ENCODE measurements at regions not wholly inside any gene's neighbourhood (a gene's known extent, or its start where the extent isn't known, plus 50 kb on each side); places are given as distances from the start of the nearest gene placed in this dataset.

GRCh38 chr3:98697225-98697624 is 65.9 kb upstream of the ST3GAL6 start:
- no peaks in the 10 kb centered on the region for H3K36me3 ChIP-seq (replicated peaks in 1 of 2; ENCODE audit: insufficient read depth in 1 of 2, low read depth in 2 of 2)
- TF ChIP-seq CTCF (IDR thresholded peaks at IDR 0.05) (no peak), POLR2A (IDR thresholded peaks at IDR 0.05) (no peak)
- no peak overlapping the region for H3K4me3 ChIP-seq
- ATAC-seq: no peak
- H3K27ac ChIP-seq: no peak overlapping the region
- H3K27me3 ChIP-seq: no peaks in the 10 kb centered on the region
- no peaks in the 10 kb centered on the region for H3K9me3 ChIP-seq
- intact Hi-C loops (cut with DNase I): no loop called here
- no peak for DNase-seq
- WGBS, 2 donors: 63 to 77% methylated on average over 2 of the region's 2 CpGs
- H3K4me1 ChIP-seq: peaks cover 3% of the 10 kb centered on the region

- Histone ChIP-seq H3K4me3 (no peak overlapping the region), H3K9me3 (no peaks in the 10 kb centered on the region), H3K27me3 (no peaks in the 10 kb centered on the region), H3K4me1 (peaks cover 3% of the 10 kb centered on the region), H3K27ac (no peak overlapping the region), H3K36me3 (replicated peaks in 1 of 2; ENCODE audit: insufficient read depth in 1 of 2, low read depth in 2 of 2) (no peaks in the 10 kb centered on the region)
- intact Hi-C loops (cut with DNase I): no loop called here
- no peak for TF ChIP-seq POLR2A (IDR thresholded peaks at IDR 0.05)
- DNase-seq (peak in 3 of 4 donors; percentile 21 to 44 (median 38)), ATAC-seq (no peak)
- WGBS, 2 donors: 68 to 74% methylated on average over 2 of the region's 2 CpGs
Observed at GRCh38 chr3:98699132-98699531, 64.0 kb upstream of the ST3GAL6 start.

GRCh38 chr3:98701071-98701675 is 62.0 kb upstream of the ST3GAL6 start:
- TF ChIP-seq POLR2A (IDR thresholded peaks at IDR 0.05) (no peak), CTCF (IDR thresholded peaks at IDR 0.05) (no peak)
- DNase-seq: no peak
- intact Hi-C loops (cut with DNase I): no loop called here
- Histone ChIP-seq H3K36me3 (replicated peaks in 1 of 2; ENCODE audit: insufficient read depth in 1 of 2, low read depth in 2 of 2) (no peaks in the 10 kb centered on the region), H3K4me3 (no peak overlapping the region), H3K9me3 (no peaks in the 10 kb centered on the region), H3K27ac (no peak overlapping the region), H3K27me3 (no peaks in the 10 kb centered on the region), H3K4me1 (peaks cover 3% of the 10 kb centered on the region)
- 55 to 64% methylated on average over 2 of the region's 2 CpGs for WGBS, 2 donors
- ATAC-seq: no peak

GRCh38 chr3:98702166-98702565 is 61.0 kb upstream of the ST3GAL6 start:
- WGBS, 2 donors: 77 to 80% methylated on average over 4 of the region's 4 CpGs
- ATAC-seq: no peak
- Histone ChIP-seq H3K36me3 (replicated peaks in 1 of 2; ENCODE audit: insufficient read depth in 1 of 2, low read depth in 2 of 2) (no peaks in the 10 kb centered on the region), H3K9me3 (no peaks in the 10 kb centered on the region), H3K4me1 (peaks cover 3% of the 10 kb centered on the region), H3K27ac (no peak overlapping the region), H3K4me3 (no peak overlapping the region), H3K27me3 (no peaks in the 10 kb centered on the region)
- intact Hi-C loops (cut with DNase I): no loop called here
- TF ChIP-seq POLR2A (IDR thresholded peaks at IDR 0.05): no peak
- no peak for TF ChIP-seq CTCF (IDR thresholded peaks at IDR 0.05)
- no peak for DNase-seq

GRCh38 chr3:98705212-98705611 is 57.9 kb upstream of the ST3GAL6 start:
- Histone ChIP-seq H3K27me3 (no peaks in the 10 kb centered on the region), H3K4me3 (no peak overlapping the region), H3K36me3 (replicated peaks in 1 of 2; ENCODE audit: insufficient read depth in 1 of 2, low read depth in 2 of 2) (no peaks in the 10 kb centered on the region), H3K4me1 (peaks cover 16% of the 10 kb centered on the region), H3K27ac (no peak overlapping the region), H3K9me3 (no peaks in the 10 kb centered on the region)
- no peak for ATAC-seq
- intact Hi-C loops (cut with DNase I): no loop called here
- 96% methylated on average over 1 of the region's 1 CpG for WGBS, 2 donors
- TF ChIP-seq POLR2A (IDR thresholded peaks at IDR 0.05) (no peak), CTCF (IDR thresholded peaks at IDR 0.05) (no peak)
- DNase-seq: no peak
